Loucy (cell line): ENCODE measurements at regions not wholly inside any gene's neighbourhood (a gene's known extent, or its start where the extent isn't known, plus 50 kb on each side); places are given as distances from the start of the nearest gene placed in this dataset.

Experiments
- CTCF ChIP-seq: fragments of 200-600 bp; sonication (generic); conservative IDR thresholded peaks from 2 replicates; pipeline ENCODE4 v1.5.1; 2014; ENCODE audit warnings: mild to moderate bottlenecking, antibody characterized with exemption, low read length
- EZH2phosphoT487 ChIP-seq: fragments of 200-600 bp; IDR thresholded peaks from 2 replicates; pipeline ENCODE4 v1.6.1; 2018; ENCODE audit warnings: antibody characterized with exemption, mild to moderate bottlenecking, moderate library complexity, borderline replicate concordance

- TF ChIP-seq CTCF (no peak), EZH2phosphoT487 (no peak)
These were observed 371.2 kb downstream of the NPIPA8 start for GRCh38 chr16:17965133-17965900.
